KMS-11 (cell line): ENCODE measurements at regions not wholly inside any gene's neighbourhood (a gene's known extent, or its start where the extent isn't known, plus 50 kb on each side); places are given as distances from the start of the nearest gene placed in this dataset.

Experiments used
- H2AFZ ChIP-seq: fragments of 200-600 bp; sonication (generic); 2 replicates; pipeline ENCODE4 v1.6.1; 2016; ENCODE audit warnings: antibody characterized with exemption, mixed run types, low read depth
- H3K27ac ChIP-seq: fragments of 200-600 bp; sonication (generic); 2 replicates; pipeline ENCODE4 v1.6.1; 2016; ENCODE audit warnings: mild to moderate bottlenecking, mixed run types
- H3K27me3 ChIP-seq: fragments of 200-600 bp; sonication (generic); 2 replicates; pipeline ENCODE4 v1.6.1; 2017; ENCODE audit warnings: mild to moderate bottlenecking, low read depth, mixed run types, moderate library complexity; ENCODE audit not compliant: insufficient read depth
- H3K36me3 ChIP-seq: fragments of 200-600 bp; sonication (generic); 2 replicates; pipeline ENCODE4 v1.6.1; 2017; ENCODE audit warnings: mild to moderate bottlenecking, mixed run types; ENCODE audit not compliant: insufficient read depth
- H3K4me1 ChIP-seq: fragments of 200-600 bp; sonication (generic); 2 replicates; pipeline ENCODE4 v1.6.1; 2016; ENCODE audit warnings: mild to moderate bottlenecking, low read depth, mixed run types; ENCODE audit not compliant: poor library complexity, severe bottlenecking
- H3K4me2 ChIP-seq: fragments of 200-600 bp; sonication (generic); 2 replicates; pipeline ENCODE4 v1.7.0; 2016; ENCODE audit warnings: mild to moderate bottlenecking, mixed run types
- H3K4me3 ChIP-seq: fragments of 200-600 bp; sonication (generic); IDR thresholded peaks from 2 replicates; pipeline ENCODE4 v1.6.1; 2017; ENCODE audit warnings: low read depth, low read length, mixed read lengths; ENCODE audit not compliant: insufficient read depth
- H3K79me2 ChIP-seq: fragments of 200-600 bp; sonication (generic); 2 replicates; pipeline ENCODE4 v1.6.1; 2016; ENCODE audit warnings: low read depth, mixed run types; ENCODE audit not compliant: insufficient read depth
- H3K9ac ChIP-seq: fragments of 200-600 bp; sonication (generic); 2 replicates; pipeline ENCODE4 v1.6.1; 2016; ENCODE audit warnings: mild to moderate bottlenecking, mixed run types
- H4K20me1 ChIP-seq: fragments of 200-600 bp; sonication (generic); 2 replicates; pipeline ENCODE4 v1.6.1; 2016; ENCODE audit warnings: mild to moderate bottlenecking, mixed run types; ENCODE audit not compliant: insufficient read depth
- CTCF ChIP-seq: fragments of 200-600 bp; sonication (generic); conservative IDR thresholded peaks from 2 replicates; pipeline ENCODE4 v1.6.1; 2017; ENCODE audit warnings: low read depth, mild to moderate bottlenecking, antibody characterized with exemption, low read length, moderate library complexity, mixed read lengths

GRCh38 chr10:125350519-125350918, 190.2 kb upstream of the CTBP2 start:
- Histone ChIP-seq H3K4me1 (no peaks in the 10 kb centered on the region), H3K4me3 (no peak overlapping the region), H3K79me2 (no peaks in the 10 kb centered on the region), H3K36me3 (no peaks in the 10 kb centered on the region), H3K27me3 (no peaks in the 10 kb centered on the region), H3K4me2 (no peak overlapping the region), H2AFZ (no peak overlapping the region), H4K20me1 (no peaks in the 10 kb centered on the region), H3K27ac (no peak overlapping the region), H3K9ac (no peak overlapping the region)
- no peak for TF ChIP-seq CTCF

- no peak overlapping the region for H3K9ac ChIP-seq
- H3K27ac ChIP-seq = no peak overlapping the region
- no peak overlapping the region for H2AFZ ChIP-seq
- H3K4me3 ChIP-seq = no peak overlapping the region
- H3K4me2 ChIP-seq = no peak overlapping the region
- no peaks in the 10 kb centered on the region for H4K20me1 ChIP-seq
- H3K36me3 ChIP-seq = no peaks in the 10 kb centered on the region
- TF ChIP-seq CTCF = no peak
- no peaks in the 10 kb centered on the region for H3K27me3 ChIP-seq
- no peaks in the 10 kb centered on the region for H3K4me1 ChIP-seq
- no peaks in the 10 kb centered on the region for H3K79me2 ChIP-seq
Measured at GRCh38 chr10:125348536-125348935, 188.2 kb upstream of the CTBP2 start.

GRCh38 chr10:125344573-125345171, 184.3 kb upstream of the CTBP2 start:
- no peak overlapping the region for H3K4me3 ChIP-seq
- H2AFZ ChIP-seq = no peak overlapping the region
- no peaks in the 10 kb centered on the region for H3K4me1 ChIP-seq
- H4K20me1 ChIP-seq = no peaks in the 10 kb centered on the region
- no peak for TF ChIP-seq CTCF
- H3K79me2 ChIP-seq = no peaks in the 10 kb centered on the region
- no peak overlapping the region for H3K4me2 ChIP-seq
- no peak overlapping the region for H3K27ac ChIP-seq
- H3K9ac ChIP-seq = no peak overlapping the region
- H3K36me3 ChIP-seq = no peaks in the 10 kb centered on the region
- H3K27me3 ChIP-seq = no peaks in the 10 kb centered on the region

GRCh38 chr10:125343983-125344382, 183.6 kb upstream of the CTBP2 start:
- H3K79me2 ChIP-seq = no peaks in the 10 kb centered on the region
- no peak overlapping the region for H2AFZ ChIP-seq
- H4K20me1 ChIP-seq = no peaks in the 10 kb centered on the region
- H3K9ac ChIP-seq = no peak overlapping the region
- no peaks in the 10 kb centered on the region for H3K27me3 ChIP-seq
- no peaks in the 10 kb centered on the region for H3K36me3 ChIP-seq
- H3K27ac ChIP-seq = no peak overlapping the region
- no peak for TF ChIP-seq CTCF
- H3K4me2 ChIP-seq = no peak overlapping the region
- H3K4me1 ChIP-seq = no peaks in the 10 kb centered on the region
- no peak overlapping the region for H3K4me3 ChIP-seq
